RPMI8226 (cell line): ENCODE measurements at regions not wholly inside any gene's neighbourhood (a gene's known extent, or its start where the extent isn't known, plus 50 kb on each side); places are given as distances from the start of the nearest gene placed in this dataset.

Experiments used
- DNase-seq: peaks from one replicate; pipeline ENCODE4 v3.0.0-alpha.2; 2015

- no peak for DNase-seq
Measured at GRCh38 chr14:95466506-95466905, 49.9 kb downstream of the SYNE3 start.

GRCh38 chr14:95465936-95466335, 50.5 kb downstream of the SYNE3 start:
- no peak for DNase-seq

GRCh38 chr14:95465358-95465757, 51.1 kb downstream of the SYNE3 start:
- no peak for DNase-seq

- DNase-seq = peak; percentile 77
Measured at GRCh38 chr14:95464514-95464913, 51.9 kb downstream of the SYNE3 start.

- DNase-seq = peak; percentile 6
Measured at GRCh38 chr14:95464103-95464502, 52.3 kb downstream of the SYNE3 start.

- peak; percentile 95 for DNase-seq
Measured at GRCh38 chr14:95463171-95463901, 53.1 kb downstream of the SYNE3 start.

- peak; percentile 85 for DNase-seq
Measured at GRCh38 chr14:95462491-95462890, 54.0 kb downstream of the SYNE3 start.

- DNase-seq = no peak
Measured at GRCh38 chr14:95460647-95461478, 55.6 kb downstream of the SYNE3 start.

GRCh38 chr14:95458906-95459305, 57.5 kb downstream of the SYNE3 start:
- DNase-seq = no peak

GRCh38 chr14:95458459-95458858, 58.0 kb downstream of the SYNE3 start:
- no peak for DNase-seq

- DNase-seq = no peak
Measured at GRCh38 chr14:95456281-95456680, 60.2 kb downstream of the SYNE3 start.

GRCh38 chr14:95455246-95455645, 61.2 kb downstream of the SYNE3 start:
- DNase-seq = no peak

GRCh38 chr14:95453713-95453980, 62.8 kb downstream of the SYNE3 start:
- DNase-seq = no peak

GRCh38 chr14:95452893-95453712, 63.3 kb downstream of the SYNE3 start:
- no peak for DNase-seq

GRCh38 chr14:95452176-95452892, 64.1 kb downstream of the SYNE3 start:
- DNase-seq = peak; percentile 32

GRCh38 chr14:95449131-95449530, 67.3 kb downstream of the SYNE3 start:
- no peak for DNase-seq

GRCh38 chr14:95446470-95446869, 70.0 kb downstream of the SYNE3 start:
- no peak for DNase-seq

GRCh38 chr14:95445676-95446075, 70.8 kb downstream of the SYNE3 start:
- no peak for DNase-seq

GRCh38 chr14:95445161-95445560, 71.3 kb downstream of the SYNE3 start:
- no peak for DNase-seq

- no peak for DNase-seq
Measured at GRCh38 chr14:95444132-95445129, 72.0 kb downstream of the SYNE3 start.

- peak; percentile 66 for DNase-seq
Measured at GRCh38 chr14:95442633-95443021, 73.8 kb downstream of the SYNE3 start.
